HG02610 (cell line): ENCODE measurements at regions not wholly inside any gene's neighbourhood (a gene's known extent, or its start where the extent isn't known, plus 50 kb on each side); places are given as distances from the start of the nearest gene placed in this dataset.
"Not testable (repeated sequence)": the region's sequence is repeated elsewhere in the genome, so short reads cannot be mapped to it uniquely, and the experiment has no call there.

Experiments
- ATAC-seq: cut with Tn5 transposase; IDR thresholded peaks from one replicate; pipeline ENCODE4 v1.9.1; 2021; ENCODE audit warnings: mild to moderate bottlenecking, moderate library complexity; ENCODE audit not compliant: unreplicated experiment

DNA sequence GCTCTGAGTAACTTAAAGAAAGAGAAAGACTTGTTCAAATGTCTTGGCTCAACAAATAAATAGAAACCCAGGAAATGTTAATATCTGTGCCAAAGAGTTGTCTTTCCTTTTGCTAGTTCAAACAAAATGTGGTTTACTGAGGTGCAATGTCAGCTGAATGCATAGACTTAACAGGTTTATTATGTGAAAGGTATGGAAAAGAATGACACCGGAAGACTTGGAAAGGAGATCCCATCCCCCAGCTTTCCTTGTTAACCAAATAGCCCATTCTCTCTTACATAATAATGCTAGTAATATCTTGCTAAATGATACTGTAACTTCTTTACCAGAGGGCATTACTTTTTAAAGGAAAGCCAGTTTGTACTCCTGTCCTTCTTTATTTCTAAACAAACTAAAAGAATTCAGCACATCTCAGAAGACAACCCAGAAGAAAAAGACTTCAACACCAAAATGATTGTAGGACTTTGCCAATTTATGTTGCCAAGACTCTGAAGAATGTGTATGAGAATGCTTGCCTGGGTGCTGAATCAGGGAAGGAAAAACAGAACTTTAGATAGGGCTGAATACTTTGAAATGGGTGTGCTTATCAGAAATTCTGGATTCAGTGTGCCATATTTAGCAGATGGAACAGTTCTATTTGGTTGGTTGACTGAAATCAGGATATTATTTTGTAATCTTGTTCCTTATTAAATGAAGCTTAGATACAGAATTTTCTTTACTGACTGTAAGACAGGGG lies 344.1 kb downstream of the TMEM38B start:
- ATAC-seq: no peak

GRCh38 chr9:106039151-106039935 lies 345.0 kb downstream of the TMEM38B start:
- no peak for ATAC-seq

- ATAC-seq: not testable (repeated sequence)
Measured at GRCh38 chr9:106041920-106042319, 347.6 kb downstream of the TMEM38B start.

DNA sequence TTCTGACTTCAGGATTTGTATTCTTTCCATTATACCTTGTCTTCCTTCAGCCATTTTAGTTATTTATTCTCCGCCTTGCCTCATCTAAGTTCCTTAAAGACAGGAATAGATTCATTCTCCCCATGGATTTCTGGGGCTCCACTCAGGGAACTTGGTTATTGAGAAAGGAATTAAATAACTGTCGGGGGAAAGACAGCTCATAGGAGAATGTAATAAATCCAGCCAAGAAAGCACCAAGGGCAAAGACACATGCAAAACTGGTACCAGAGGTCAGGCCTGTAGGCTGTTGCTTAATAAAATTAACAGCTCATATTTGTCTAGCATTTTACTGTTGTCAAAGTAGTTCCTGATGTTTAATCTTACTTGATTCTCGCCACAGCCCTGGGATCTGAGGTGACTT lies 357.2 kb downstream of the TMEM38B start:
- ATAC-seq: no peak

DNA sequence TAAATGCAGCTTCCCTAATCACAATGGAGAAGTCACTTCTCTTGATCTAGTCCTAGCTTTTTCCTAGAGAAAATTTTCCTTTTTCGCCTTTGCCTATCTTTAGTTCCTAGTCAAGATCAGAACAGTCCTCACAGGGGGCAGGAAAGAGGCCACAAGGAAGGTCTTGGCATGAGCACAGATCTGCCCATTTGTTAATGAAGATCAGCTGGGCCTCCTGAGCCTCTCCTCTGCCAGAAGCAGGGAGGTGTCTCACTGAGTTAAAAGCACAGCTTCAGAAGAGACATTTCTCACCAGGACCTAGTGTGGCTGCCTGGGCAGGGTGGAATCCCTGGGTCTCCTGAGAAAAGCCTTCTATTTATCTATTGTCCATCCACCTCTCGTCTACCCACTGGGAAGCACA lies 357.8 kb downstream of the TMEM38B start:
- no peak for ATAC-seq

DNA sequence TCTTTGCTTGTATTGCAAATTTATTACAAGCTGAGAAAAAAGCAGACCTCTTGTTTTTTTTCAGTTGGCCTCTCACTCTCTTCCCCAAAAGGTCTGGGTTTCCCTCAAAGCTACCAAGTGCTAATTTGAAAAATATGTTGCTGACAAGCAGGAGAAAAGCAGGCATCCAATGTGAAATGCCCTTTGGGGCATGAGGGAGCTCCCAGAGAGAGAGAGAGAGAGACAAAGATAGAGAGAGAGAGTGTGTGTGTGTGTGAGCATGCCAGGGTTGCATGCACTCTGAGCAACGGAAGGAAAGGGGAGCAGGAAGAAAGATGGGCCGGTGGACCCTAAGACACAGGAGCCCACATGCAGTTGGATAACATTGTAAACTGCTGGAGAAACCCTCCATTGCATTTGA lies 358.4 kb downstream of the TMEM38B start:
- ATAC-seq: no peak

DNA sequence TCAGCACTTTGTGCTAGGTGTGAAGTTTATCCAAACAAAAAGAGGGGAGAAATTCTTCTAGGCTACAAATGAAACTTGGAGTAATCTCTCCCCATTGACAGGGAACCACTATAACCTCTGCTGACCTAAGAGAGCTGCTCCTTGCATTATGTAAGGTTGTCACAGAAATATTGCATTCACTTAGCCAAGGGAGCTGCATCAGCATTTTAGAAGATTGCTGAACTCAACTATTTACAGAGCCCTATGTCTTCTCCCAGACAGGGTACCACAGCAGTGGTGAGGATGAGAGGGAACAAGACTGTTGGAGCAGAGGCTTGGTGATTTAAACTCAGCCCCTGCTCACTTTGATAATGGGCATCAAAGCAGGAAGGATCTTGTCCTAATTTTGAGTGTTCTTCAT lies 362.0 kb downstream of the TMEM38B start:
- no peak for ATAC-seq

DNA sequence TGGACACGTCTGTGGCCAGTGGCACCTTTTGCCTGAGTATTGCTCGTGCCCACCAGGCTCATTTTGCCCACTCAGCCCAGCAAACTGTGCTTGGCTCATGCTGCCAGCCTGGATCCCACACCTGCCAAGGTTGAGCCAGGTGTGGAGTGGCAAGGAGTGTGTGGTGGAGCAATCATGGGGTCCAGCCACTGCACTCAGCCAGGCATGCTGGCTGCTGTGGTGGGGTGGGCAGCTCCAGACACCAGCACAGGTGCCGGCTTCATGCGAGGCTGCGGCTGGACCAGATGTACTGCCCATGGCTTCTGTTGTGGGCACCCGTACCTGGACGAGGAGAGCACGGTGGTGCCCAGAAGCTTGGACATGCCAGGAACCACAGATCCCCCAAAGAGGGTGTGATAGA lies 364.1 kb downstream of the TMEM38B start:
- no peak for ATAC-seq

- ATAC-seq: no peak
Measured at GRCh38 chr9:106059886-106060285, 365.5 kb downstream of the TMEM38B start.

- no peak for ATAC-seq
Measured at GRCh38 chr9:106060885-106061284, 366.5 kb downstream of the TMEM38B start.

GRCh38 chr9:106062250-106062649 lies 367.9 kb downstream of the TMEM38B start:
- no peak for ATAC-seq

GRCh38 chr9:106065136-106065535 lies 370.8 kb downstream of the TMEM38B start:
- ATAC-seq: no peak

- no peak for ATAC-seq
Measured at GRCh38 chr9:106065579-106066214, 371.4 kb downstream of the TMEM38B start.

GRCh38 chr9:106066940-106067524 lies 372.7 kb downstream of the TMEM38B start:
- ATAC-seq: no peak

GRCh38 chr9:106069241-106069640 lies 374.9 kb downstream of the TMEM38B start:
- ATAC-seq: no peak

- ATAC-seq: no peak
Measured at GRCh38 chr9:106072421-106072820, 378.1 kb downstream of the TMEM38B start.

GRCh38 chr9:106074006-106074405 lies 379.7 kb downstream of the TMEM38B start:
- ATAC-seq: no peak

DNA sequence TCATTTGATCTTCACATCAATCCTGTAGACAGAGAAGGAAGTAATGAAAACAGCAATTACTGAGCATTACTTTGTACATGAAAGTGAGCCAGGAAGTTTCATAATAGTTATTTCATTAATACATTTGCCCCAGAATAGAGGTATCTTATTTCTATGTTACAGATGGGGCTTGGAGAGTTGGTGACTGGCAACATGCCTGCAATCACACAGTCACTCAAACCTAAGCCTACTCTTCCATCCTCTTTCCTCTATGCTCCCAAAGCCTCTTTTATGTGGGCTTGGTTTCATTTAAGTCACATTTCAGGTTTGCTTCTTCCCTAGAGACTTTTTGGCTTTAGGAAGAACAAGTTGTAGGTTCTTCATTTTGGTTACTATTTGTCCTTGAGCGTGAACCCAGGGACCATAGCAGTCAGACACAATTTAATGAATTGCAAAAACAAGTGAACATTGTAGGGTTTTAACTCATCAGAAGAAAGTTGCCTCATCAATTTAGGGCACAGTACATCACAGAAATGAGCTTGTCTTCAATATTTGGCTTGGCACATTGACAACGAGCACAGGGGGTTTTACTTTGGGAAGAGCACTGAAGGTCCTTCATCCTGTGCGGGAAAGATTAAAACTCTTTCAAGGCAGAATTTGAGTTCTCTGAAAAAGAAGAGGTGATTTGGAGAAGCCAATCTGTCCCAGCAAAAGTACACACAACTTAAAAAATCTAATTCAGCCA lies 381.1 kb downstream of the TMEM38B start:
- ATAC-seq: no peak

DNA sequence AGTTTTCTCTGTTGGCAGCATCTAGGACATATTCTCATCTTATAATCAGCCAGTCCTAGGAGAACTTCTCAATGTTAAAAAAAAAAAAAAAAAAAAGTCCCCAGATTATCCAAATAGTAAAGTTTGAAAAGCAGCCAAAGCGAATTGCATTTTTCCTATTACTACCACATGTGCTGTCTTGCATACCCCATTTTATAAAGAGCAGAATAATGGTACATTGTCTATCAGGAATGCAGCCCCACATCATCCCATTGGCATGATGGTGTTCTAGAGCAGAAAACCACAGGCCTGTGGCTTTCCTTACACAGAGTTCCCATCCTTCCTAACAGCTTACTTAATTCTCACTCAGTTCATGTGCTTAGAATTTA lies 381.6 kb downstream of the TMEM38B start:
- no peak for ATAC-seq

- ATAC-seq: no peak
Measured at GRCh38 chr9:106076711-106077110, 382.4 kb downstream of the TMEM38B start.

DNA sequence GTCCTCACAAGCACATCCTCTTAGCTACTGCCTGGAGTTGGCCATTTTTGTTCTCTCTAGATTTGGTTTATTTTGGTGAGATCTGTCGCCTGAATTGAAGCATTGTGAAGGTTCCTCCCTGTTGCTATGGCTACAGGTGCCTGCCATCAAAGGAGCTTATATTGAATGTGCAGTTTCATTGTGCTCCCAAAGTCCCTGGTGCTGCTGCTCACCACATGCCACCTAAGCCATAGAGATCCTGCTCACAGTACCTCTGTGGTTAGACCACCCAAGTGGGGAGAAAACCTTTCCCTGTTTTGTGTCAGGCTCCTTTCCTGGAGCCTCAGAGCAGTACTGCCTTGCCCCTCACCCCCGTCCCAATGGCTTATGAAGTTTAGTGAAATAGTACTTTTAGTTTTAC lies 383.4 kb downstream of the TMEM38B start:
- ATAC-seq: no peak
